Stimulated activated CD8-positive, alpha-beta memory T cell treated with anti-CD3 and anti-CD28 coated beads, Interleukin-4, amount 100 ng/mL, for 1 hour (primary cell): ENCODE measurements at regions not wholly inside any gene's neighbourhood (a gene's known extent, or its start where the extent isn't known, plus 50 kb on each side); places are given as distances from the start of the nearest gene placed in this dataset.

ENCODE experiments used
- DNase-seq, 2 donors: peaks; one replicate each; pipeline ENCODE4 v3.0.0-alpha.2; 2020; ENCODE audit warnings: low read depth in 2 of 2, low spot score in 1 of 2

DNA sequence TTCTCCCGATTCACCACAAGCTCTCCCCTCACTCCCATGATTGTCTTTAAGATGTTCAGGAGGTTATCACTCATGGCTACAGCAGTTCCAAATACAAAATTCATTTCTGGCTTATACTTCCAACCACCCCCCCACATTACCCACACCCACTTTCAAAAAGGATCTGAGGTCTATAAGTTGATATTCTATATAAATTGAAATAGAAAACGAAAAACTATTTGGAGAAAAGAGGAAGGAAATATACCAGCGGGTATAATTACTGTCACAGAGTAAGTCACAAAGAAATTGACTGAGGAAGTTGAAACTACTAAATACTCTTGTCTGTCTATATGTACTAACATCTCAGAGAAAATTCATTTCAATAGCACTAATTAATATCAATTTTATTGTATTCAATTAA is 112.7 kb upstream of the TNFAIP3 start:
- no peak for DNase-seq

GRCh38 chr6:137754866-137755265 is 112.2 kb upstream of the TNFAIP3 start:
- no peak for DNase-seq

- no peak for DNase-seq
These were observed 111.8 kb upstream of the TNFAIP3 start for GRCh38 chr6:137755284-137755683.

GRCh38 chr6:137756788-137757187 is 110.3 kb upstream of the TNFAIP3 start:
- no peak for DNase-seq

- no peak for DNase-seq
These were observed 108.4 kb upstream of the TNFAIP3 start for GRCh38 chr6:137758661-137759060.

- no peak for DNase-seq
These were observed 107.4 kb upstream of the TNFAIP3 start for GRCh38 chr6:137759624-137760023.

DNA sequence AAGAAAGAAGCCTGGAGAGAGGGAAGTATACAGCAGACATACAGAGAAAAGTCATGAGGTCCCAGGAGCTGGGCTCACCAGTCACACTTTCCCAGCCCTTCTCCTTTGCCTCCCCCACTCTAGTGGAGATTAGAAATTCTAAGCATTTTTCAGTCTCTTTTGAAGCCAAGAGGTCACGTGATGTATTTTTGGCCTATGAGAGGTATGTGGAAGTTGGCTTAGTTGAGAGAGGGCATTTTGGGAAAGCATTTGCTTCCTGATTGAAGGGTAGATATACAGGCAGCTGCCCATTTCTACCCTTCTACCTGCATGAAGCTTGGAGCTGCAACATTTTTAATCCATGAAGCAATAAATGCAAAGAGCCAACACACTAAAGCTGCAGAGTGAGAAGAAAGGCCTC is 106.0 kb upstream of the TNFAIP3 start:
- DNase-seq: no peak

- DNase-seq: no peak
These were observed 105.6 kb upstream of the TNFAIP3 start for GRCh38 chr6:137761487-137761886.

GRCh38 chr6:137762168-137763090 is 104.6 kb upstream of the TNFAIP3 start:
- DNase-seq: no peak

DNA sequence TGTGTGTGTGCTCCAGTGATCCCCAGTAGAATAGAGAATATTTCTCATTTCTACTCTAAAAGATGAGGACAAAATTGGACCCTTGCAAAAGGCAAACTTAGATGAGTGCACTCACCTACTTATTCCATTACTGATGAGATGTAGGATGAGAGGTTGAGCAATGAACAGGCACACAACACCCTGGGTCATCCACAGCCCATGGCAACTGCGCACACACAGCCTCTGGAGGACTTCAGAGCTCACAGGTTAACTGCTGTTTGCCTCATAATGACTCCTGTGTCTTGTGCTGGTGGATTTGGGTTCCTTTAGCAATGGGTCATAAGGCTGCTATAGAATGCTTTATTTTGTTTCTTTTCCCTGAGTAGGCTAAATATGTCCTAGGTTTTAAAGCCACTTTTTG is 103.6 kb upstream of the TNFAIP3 start:
- no peak for DNase-seq

GRCh38 chr6:137763886-137764285 is 103.2 kb upstream of the TNFAIP3 start:
- DNase-seq: no peak

DNA sequence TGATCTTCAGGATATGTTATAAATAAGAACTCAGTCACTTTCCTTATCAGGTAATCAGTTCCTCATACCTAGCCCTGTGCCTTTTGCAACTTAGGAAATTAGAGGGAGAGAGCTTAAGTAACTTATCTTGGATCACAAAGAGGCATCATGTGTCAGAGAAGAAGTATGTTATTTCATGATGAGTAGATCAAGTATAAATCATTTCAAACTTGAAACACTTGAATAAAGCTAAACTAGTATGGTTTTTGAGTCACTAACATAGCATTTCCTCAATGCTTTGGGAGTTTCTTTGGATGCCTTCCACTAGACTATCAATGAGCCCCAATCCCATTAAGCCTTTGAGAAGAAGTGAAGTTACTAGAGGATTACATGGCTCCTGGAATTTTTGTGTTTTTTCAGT is 102.6 kb upstream of the TNFAIP3 start:
- DNase-seq: no peak

DNA sequence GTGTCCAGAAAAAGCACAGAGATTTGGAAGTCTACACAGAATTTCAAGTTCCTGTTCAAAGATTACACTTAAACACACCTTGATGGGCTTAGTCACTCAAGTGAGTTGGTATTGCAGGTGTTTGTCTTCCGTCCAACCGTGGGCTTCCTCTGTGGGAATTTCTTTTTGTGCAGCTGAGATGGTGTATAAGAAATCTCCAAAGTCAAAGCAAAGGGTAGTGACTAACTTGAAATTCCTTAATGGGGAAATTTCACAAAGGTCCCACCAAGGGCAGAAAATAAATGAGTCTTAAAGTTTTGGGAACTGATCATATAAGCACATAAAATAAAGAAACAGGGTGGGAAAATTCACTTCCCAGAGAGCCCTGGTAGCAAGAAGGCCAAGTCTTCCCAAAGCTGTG is 102.0 kb upstream of the TNFAIP3 start:
- DNase-seq: no peak

- no peak for DNase-seq
These were observed 100.3 kb upstream of the TNFAIP3 start for GRCh38 chr6:137766596-137767370.

GRCh38 chr6:137767465-137767864 is 99.6 kb upstream of the TNFAIP3 start:
- DNase-seq: no peak

DNA sequence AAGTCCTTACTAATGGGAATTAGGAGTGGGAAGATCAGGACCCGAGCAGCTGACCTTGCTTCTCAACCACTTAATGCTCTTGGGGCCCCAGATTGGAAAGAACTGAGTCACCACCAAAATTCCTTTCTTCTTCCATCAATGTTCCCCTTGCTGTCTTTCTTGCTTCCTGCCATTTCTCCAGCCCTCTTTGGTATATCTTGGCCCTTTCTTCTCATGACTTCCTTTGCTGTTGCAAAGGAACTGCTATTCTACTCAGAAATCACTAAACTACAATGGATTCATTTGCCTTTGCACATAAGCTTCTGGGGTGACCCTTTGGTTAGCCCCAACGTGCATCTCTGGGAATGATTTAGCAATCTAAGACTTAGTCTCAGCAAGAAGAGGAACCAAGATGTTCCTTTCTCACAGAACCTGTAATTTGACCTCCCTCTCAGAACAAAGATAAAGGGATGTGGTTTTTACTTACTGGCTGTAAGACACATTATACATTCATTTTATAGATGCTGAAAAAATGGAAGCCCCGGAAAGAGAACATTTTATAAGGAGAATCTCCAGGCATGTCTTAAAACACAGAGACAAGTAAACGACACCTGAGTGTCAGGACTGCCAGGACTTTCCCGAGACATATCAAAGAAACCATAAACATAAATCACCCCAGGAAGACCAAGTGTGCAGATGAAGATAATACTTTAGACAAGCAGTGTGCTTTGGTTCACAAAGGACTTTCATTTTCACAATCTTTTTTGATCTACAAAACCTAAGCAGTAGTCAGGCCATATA is 99.0 kb upstream of the TNFAIP3 start:
- DNase-seq: no peak

- no peak for DNase-seq
These were observed 98.1 kb upstream of the TNFAIP3 start for GRCh38 chr6:137768935-137769334.

DNA sequence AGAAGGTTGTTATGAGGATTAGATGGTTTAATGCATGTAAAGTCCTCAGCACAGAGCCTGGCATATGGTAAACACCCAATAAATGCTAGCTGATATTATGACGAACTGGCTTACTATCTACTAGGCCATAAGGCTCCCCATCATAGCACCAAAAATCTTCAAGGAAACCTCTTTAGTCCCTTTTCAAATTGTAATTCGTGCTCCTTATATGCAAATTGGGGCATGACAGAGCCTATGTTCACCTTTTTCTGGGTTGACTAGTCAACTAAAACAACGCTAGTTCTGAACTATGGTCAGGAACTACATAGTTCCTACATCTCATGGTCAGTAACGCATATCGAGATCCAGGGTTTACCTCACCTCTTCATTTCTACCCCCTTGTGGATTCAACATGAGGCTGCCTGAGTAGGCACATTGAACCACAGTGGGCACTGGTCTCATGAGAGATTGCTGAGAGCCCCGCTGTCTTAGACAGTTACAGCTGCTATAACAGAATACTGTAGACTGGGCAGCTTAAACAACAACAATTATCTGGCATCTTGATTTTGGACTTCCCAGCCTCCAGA is 97.2 kb upstream of the TNFAIP3 start:
- no peak for DNase-seq

DNA sequence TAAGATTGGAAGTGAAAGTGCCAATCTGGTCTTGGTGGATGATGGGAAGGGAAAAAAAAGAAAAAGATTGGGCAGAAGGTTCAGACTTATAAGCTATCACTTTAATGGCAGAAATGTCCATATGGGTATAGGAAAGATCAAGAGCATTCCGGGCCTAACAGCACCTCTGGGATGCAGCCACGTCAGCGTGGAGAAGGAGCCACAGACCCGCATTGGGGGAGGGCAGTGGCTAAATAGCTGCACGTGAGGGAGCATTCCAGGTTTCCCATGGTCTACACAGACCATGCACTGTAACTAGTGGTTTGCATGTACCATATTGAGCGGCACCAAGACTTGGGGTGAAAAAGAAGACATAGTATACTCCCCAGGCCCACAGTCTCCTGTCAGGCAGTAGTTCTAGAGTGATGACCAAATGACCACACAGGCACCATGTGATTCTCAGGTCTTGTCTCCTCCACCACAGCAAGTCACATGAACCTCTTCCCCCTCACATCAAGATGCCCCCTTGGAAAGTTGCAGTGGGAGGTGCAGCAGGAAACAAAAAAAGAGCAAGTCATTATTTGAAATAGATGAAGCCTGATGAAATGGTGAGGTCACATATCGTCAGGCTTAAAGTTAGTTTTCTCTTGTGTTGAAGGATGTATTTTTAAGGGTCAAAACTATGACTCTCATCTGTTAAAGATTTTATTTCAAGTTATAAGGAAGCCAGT is 94.4 kb upstream of the TNFAIP3 start:
- DNase-seq: no peak

DNA sequence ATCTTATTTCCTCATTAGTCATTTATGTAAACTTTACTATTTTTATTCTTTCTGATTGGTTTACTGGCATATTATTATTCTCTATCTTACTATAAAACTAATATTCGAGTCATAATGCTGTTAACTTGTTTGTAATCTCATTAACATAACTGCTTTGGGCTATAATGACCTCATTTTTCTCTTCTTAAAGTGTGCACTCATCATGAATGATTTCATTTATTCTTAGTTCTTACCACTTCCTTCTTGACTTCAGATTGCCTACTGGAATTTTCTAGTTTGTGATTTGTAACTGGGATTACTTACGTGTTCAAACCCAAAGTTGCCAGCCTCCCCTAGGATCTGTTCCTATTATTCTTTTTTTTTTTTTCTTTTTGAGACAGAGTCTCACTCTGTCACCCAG is 91.8 kb upstream of the TNFAIP3 start:
- no peak for DNase-seq

- no peak for DNase-seq
These were observed 91.3 kb upstream of the TNFAIP3 start for GRCh38 chr6:137775720-137776119.
